Stimulated activated CD4-positive, alpha-beta T cell treated with anti-CD3 and anti-CD28 coated beads, Interleukin-2, amount 100 ng/mL, for 4 hours (primary cell): ENCODE measurements at regions not wholly inside any gene's neighbourhood (a gene's known extent, or its start where the extent isn't known, plus 50 kb on each side); places are given as distances from the start of the nearest gene placed in this dataset.

Source experiments
- DNase-seq: peaks from one replicate; pipeline ENCODE4 v3.0.0-alpha.2; 2020; ENCODE audit warnings: low read depth

- no peak for DNase-seq
Observed at GRCh38 chr13:26831336-26831908, 70.8 kb upstream of the GPR12 start.

DNA sequence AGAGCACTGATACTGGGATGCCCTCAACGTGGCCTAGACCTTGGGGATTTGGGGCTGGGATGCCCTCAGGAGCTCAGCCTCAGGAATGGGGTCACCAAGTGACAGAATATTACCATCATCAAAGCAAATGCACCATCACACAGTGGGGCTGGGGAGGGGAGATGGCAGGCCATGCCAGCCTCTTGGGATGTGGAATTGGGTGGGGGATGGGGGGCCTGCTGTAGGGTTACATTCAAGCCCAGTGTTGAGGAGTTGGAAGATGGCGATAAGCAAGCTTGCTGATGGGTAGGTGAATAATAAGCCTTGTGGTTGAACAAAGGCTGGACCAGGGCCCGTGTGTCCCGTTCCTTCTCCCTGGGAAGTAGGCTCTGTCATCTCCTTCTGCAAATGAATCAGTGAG is 69.1 kb upstream of the GPR12 start:
- no peak for DNase-seq

- no peak for DNase-seq
Observed at GRCh38 chr13:26824581-26824980, 64.0 kb upstream of the GPR12 start.

GRCh38 chr13:26822146-26822545 is 61.6 kb upstream of the GPR12 start:
- DNase-seq: no peak

- DNase-seq: no peak
Observed at GRCh38 chr13:26821672-26822071, 61.1 kb upstream of the GPR12 start.

DNA sequence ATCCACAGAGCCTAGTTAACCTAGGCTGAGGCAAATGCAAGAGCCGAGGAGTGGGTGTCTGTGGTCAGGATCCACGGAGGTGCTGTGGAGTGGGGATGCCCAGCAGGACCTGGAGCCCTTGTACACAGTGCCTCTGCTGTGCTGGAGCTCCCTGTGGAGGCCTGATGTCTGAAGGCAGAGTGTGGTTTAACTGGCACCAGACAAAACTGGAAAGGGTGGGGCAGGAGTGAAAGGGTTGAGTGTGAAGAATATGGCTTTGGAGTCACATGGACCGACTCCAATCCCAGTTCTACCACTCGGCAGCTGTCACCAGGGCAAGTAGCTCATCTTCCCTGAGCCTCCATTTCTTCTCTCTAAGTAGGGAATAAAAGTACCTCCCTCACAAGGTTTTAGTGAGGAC is 60.3 kb upstream of the GPR12 start:
- no peak for DNase-seq

DNA sequence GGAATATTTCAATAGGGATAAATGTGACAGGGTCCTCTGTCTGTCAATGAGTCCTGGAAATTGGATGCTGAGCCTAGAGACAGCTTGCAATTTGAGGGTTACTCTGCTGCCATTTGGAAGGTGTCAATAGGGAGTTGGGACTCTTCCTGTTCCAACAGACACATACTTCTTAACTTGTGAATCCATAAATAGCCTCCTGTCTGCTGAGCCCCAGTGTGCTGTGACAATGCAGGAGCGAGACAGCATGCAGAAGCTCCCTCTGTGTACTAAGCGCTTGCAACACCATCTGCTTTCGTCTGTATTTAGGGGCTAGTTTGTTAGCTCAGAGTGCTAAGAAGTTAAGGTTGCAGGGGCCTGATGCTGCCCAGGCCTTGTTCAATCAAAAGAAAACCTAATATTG is 58.5 kb upstream of the GPR12 start:
- DNase-seq: no peak

DNA sequence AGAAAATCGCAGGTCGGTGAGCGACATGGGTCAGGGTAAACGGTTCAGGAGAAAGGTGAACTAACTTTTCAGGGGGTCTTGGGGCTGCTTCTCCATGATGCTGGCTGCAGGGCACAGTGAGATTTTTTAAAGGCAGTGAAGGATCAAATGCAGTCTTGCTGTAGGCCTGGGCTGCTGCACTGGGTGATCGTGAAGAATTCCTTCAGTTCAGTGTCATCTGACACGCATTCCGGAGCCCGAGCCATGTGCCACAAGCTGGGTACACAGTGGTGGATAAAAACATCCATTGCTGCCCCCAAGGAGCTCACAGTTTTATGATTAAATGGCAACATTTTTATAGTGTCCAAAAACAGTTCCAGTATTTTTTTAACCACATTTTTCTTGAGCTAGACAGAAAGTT is 56.3 kb upstream of the GPR12 start:
- DNase-seq: no peak

DNA sequence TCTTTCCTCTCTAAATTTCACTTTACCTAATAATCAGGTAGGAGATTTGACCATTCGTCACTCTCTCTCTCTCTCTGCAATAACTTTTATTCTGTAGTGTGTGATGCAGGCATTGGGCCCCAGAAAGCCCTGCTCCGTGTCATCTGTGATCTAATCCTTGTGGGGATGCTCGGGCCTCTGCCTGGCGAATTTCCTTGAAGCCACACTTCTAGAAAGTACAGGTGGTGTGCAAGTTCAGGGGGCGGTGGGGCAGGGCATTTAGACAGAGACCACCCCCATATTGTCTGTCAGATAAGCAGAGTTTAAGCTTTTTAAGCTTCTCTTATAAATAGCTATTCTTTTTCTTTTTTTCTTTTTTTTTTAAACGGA is 53.4 kb upstream of the GPR12 start:
- no peak for DNase-seq

DNA sequence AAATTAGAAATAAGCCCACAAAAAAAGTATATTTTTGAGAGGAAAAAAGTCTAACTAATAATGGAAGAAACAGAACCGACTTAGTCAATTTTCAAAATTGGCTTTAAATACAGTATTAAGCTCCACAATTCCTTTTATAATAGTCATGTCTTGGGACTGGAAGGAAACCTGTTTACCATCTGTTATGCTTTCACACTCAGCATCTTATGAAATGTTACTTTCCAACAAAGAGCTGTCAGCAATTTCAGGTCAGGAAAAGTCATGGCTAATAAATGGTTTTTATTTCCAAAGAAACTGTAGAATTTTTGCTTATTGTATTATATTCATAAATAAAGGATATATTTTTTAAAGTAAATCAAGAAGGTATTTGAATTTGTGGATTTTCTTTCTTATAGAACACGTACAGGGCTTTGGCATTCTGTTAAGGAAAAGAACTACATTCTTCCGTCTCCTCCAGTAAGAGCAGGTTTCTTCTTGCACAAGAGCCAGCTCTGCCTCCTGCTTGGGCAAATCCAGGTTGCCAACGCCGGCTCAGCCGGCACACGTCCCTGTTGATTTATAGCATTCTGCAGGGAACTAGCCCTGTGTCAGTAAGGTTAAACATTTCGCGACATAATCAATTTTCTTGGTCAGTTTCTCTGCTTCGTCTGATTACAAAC is 52.9 kb upstream of the GPR12 start:
- DNase-seq: no peak

GRCh38 chr13:26811581-26811980 is 51.0 kb upstream of the GPR12 start:
- no peak for DNase-seq
